DND-41 (cell line): ENCODE measurements at regions not wholly inside any gene's neighbourhood (a gene's known extent, or its start where the extent isn't known, plus 50 kb on each side); places are given as distances from the start of the nearest gene placed in this dataset.

Source experiments
- CTCF ChIP-seq: IDR thresholded peaks from 2 replicates; pipeline ENCODE4 v1.5.1; 2012; ENCODE audit warnings: borderline replicate concordance, low read length, moderate library complexity, mild to moderate bottlenecking; ENCODE audit not compliant: poor library complexity, severe bottlenecking; ENCODE audit errors: extremely low read depth
- EZH2 ChIP-seq: IDR thresholded peaks from 3 replicates; pipeline ENCODE4 v1.6.1; 2012; ENCODE audit warnings: borderline replicate concordance, low read depth, mild to moderate bottlenecking, moderate library complexity, low read length, inconsistent platforms; ENCODE audit not compliant: severe bottlenecking

GRCh38 chr10:77726301-77726700 is 88.7 kb upstream of the KCNMA1 start:
- TF ChIP-seq CTCF (no peak), EZH2 (no peak)
